GM23338 (cell line): ENCODE measurements at regions not wholly inside any gene's neighbourhood (a gene's known extent, or its start where the extent isn't known, plus 50 kb on each side); places are given as distances from the start of the nearest gene placed in this dataset.

Experiments
- ATAC-seq: fragments of 200-7000 bp; cut with Tn5 transposase; 3 replicates; pipeline ENCODE4 v1.9.1; 2020
- DNase-seq: peaks from one replicate; pipeline ENCODE4 v3.0.0-alpha.2; 2015; ENCODE audit warnings: low spot score
- H2AFZ ChIP-seq: fragments of 200-600 bp; sonication (generic); 2 replicates; pipeline ENCODE4 v1.8.0; 2016; ENCODE audit warnings: antibody characterized with exemption, mild to moderate bottlenecking, moderate library complexity
- H3F3A ChIP-seq: fragments of 200-600 bp; sonication (generic); replicated peaks from 2 replicates; pipeline ENCODE4 v1.8.0; 2017; ENCODE audit warnings: antibody characterized with exemption, mixed run types, low read depth
- H3K27ac ChIP-seq: fragments of 200-600 bp; sonication (generic); 2 replicates; pipeline ENCODE4 v1.6.1; 2016; ENCODE audit warnings: low read depth
- H3K27me3 ChIP-seq: fragments of 200-600 bp; sonication (generic); 2 replicates; pipeline ENCODE4 v1.8.0; 2016; ENCODE audit warnings: mild to moderate bottlenecking, mixed run types, moderate library complexity; ENCODE audit not compliant: insufficient read depth
- H3K36me3 ChIP-seq: fragments of 200-600 bp; sonication (generic); 2 replicates; pipeline ENCODE4 v1.8.0; 2016; ENCODE audit warnings: mild to moderate bottlenecking; ENCODE audit not compliant: insufficient read depth
- H3K4me1 ChIP-seq: fragments of 200-600 bp; sonication (generic); 2 replicates; pipeline ENCODE4 v1.8.0; 2016; ENCODE audit warnings: mild to moderate bottlenecking, moderate library complexity; ENCODE audit not compliant: insufficient read depth
- H3K4me2 ChIP-seq: fragments of 200-600 bp; sonication (generic); 2 replicates; pipeline ENCODE4 v1.7.1; 2017; ENCODE audit warnings: mixed run types
- H3K4me3 ChIP-seq: fragments of 200-600 bp; sonication (generic); 2 replicates; pipeline ENCODE4 v1.6.1; 2016; ENCODE audit warnings: mixed run types
- H3K79me2 ChIP-seq: fragments of 200-600 bp; sonication (generic); replicated peaks from 2 replicates; pipeline ENCODE4 v1.8.0; 2017; ENCODE audit warnings: mild to moderate bottlenecking; ENCODE audit not compliant: insufficient read depth
- H3K9me2 ChIP-seq: fragments of 200-600 bp; sonication (generic); 2 replicates; pipeline ENCODE4 v1.8.0; 2017; ENCODE audit not compliant: insufficient read depth
- H4K20me1 ChIP-seq: fragments of 200-600 bp; sonication (generic); replicated peaks from 2 replicates; pipeline ENCODE4 v1.8.0; 2017; ENCODE audit warnings: mild to moderate bottlenecking; ENCODE audit not compliant: insufficient read depth
- H3K27ac Mint-ChIP-seq: 2 replicates; pipeline ENCODE4 v1.8.0; 2020; ENCODE audit warnings: inconsistent platforms, mild to moderate bottlenecking, moderate library complexity, mixed read lengths
- H3K27me3 Mint-ChIP-seq: 3 replicates; pipeline ENCODE4 v1.8.0; 2022; ENCODE audit warnings: low read depth, mild to moderate bottlenecking, moderate library complexity, mixed read lengths, inconsistent platforms; ENCODE audit not compliant: insufficient read depth, poor library complexity
- H3K36me3 Mint-ChIP-seq: 3 replicates; pipeline ENCODE4 v1.8.0; 2021; ENCODE audit warnings: low read depth, mild to moderate bottlenecking, inconsistent platforms, moderate library complexity, mixed read lengths
- H3K4me1 Mint-ChIP-seq: 3 replicates; pipeline ENCODE4 v1.8.0; 2020; ENCODE audit warnings: mild to moderate bottlenecking, inconsistent platforms, mixed read lengths
- H3K4me3 Mint-ChIP-seq: 3 replicates; pipeline ENCODE4 v1.8.0; 2021; ENCODE audit warnings: moderate library complexity, mild to moderate bottlenecking, inconsistent platforms, mixed read lengths
- H3K9me3 Mint-ChIP-seq: 3 replicates; pipeline ENCODE4 v1.8.0; 2020; ENCODE audit warnings: moderate library complexity, mild to moderate bottlenecking, inconsistent platforms, mixed read lengths
- CREB1 ChIP-seq: fragments of 250-450 bp; sonication (Bioruptor Pico); IDR thresholded peaks from 2 replicates; pipeline ENCODE4 v1.5.0; 2020; ENCODE audit warnings: low read depth, mild to moderate bottlenecking, moderate library complexity
- CTCF ChIP-seq, 2 experiments: fragments of 200-600 bp in 1 of 2; sonication (generic) in 1 of 2; conservative IDR thresholded peaks; 2 replicates each; pipeline versions ENCODE4 v1.5.1 to v1.6.1; 2016 to 2017; ENCODE audit warnings: antibody characterized with exemption in 2 of 2, low read depth in 2 of 2, mild to moderate bottlenecking in 2 of 2, moderate library complexity in 1 of 2
- EZH2 ChIP-seq: fragments of 200-600 bp; sonication (generic); IDR thresholded peaks from one replicate; pipeline ENCODE4 v1.8.0; 2017; ENCODE audit warnings: antibody characterized with exemption, mild to moderate bottlenecking, low read depth; ENCODE audit not compliant: unreplicated experiment
- EZH2phosphoT487 ChIP-seq: fragments of 200-600 bp; sonication (generic); IDR thresholded peaks from one replicate; pipeline ENCODE4 v1.8.1; 2018; ENCODE audit warnings: antibody characterized with exemption; ENCODE audit not compliant: unreplicated experiment
- JUNB ChIP-seq: IDR thresholded peaks from one replicate; pipeline ENCODE4 v1.6.1; 2016; ENCODE audit warnings: antibody characterized with exemption; ENCODE audit not compliant: unreplicated experiment
- NANOG ChIP-seq: IDR thresholded peaks from 2 replicates; pipeline ENCODE4 v1.6.1; 2016; ENCODE audit warnings: antibody characterized with exemption, borderline replicate concordance
- REST ChIP-seq: IDR thresholded peaks from one replicate; pipeline ENCODE4 v1.6.1; 2018; ENCODE audit warnings: antibody characterized with exemption; ENCODE audit not compliant: unreplicated experiment
- STAT1 ChIP-seq: IDR thresholded peaks from one replicate; pipeline ENCODE4 v1.6.1; 2016; ENCODE audit warnings: antibody characterized with exemption; ENCODE audit not compliant: unreplicated experiment
- ZNF331 ChIP-seq: fragments of 250-450 bp; sonication (Bioruptor Pico); IDR thresholded peaks from 2 replicates; pipeline ENCODE4 v1.5.0; 2020; ENCODE audit warnings: low read depth, mild to moderate bottlenecking, moderate library complexity
- ZNF462 ChIP-seq: fragments of 250-450 bp; sonication (Bioruptor Pico); IDR thresholded peaks from 2 replicates; pipeline ENCODE4 v1.5.0; 2020; ENCODE audit warnings: mild to moderate bottlenecking, moderate library complexity

GRCh38 chr9:12095931-12096330 lies 597.3 kb upstream of the TYRP1 start:
- no peaks in the 10 kb centered on the region for H3K27me3 ChIP-seq
- peaks cover 9% of the 10 kb centered on the region for H3K9me2 ChIP-seq
- no peak overlapping the region for H3K27ac ChIP-seq
- no peaks in the 10 kb centered on the region for H4K20me1 ChIP-seq
- H3F3A ChIP-seq: no peaks in the 10 kb centered on the region
- Mint-ChIP-seq H3K4me1 (no peaks in the 10 kb centered on the region), H3K27ac (no peak overlapping the region), H3K36me3 (peaks cover 4% of the 10 kb centered on the region; the same call in 2 of the 3 replicates), H3K4me3 (no peak overlapping the region), H3K9me3 (peaks cover 14% of the 10 kb centered on the region; the same call in 2 of the 3 replicates), H3K27me3 (no peaks in the 10 kb centered on the region)
- ATAC-seq (no peak), DNase-seq (no peak)
- TF ChIP-seq CTCF (conservative IDR thresholded peaks at IDR 0.05; ENCODE audit: low read depth in 2 of 2) (no peak), ZNF331 (CRISPR knock-in tag) (no peak), STAT1 (no peak), NANOG (no peak), ZNF462 (CRISPR knock-in tag) (no peak), REST (no peak), CREB1 (CRISPR knock-in tag) (no peak), JUNB (no peak), EZH2phosphoT487 (no peak), EZH2 (no peak)
- no peaks in the 10 kb centered on the region; the same call in 1 of the 2 replicates for H3K36me3 ChIP-seq
- H3K79me2 ChIP-seq: no peaks in the 10 kb centered on the region
- H2AFZ ChIP-seq: no peak overlapping the region
- no peak overlapping the region for H3K4me2 ChIP-seq
- H3K4me3 ChIP-seq: no peak overlapping the region
- no peaks in the 10 kb centered on the region for H3K4me1 ChIP-seq
